Neural cell (in vitro differentiated cells): ENCODE measurements at regions not wholly inside any gene's neighbourhood (a gene's known extent, or its start where the extent isn't known, plus 50 kb on each side); places are given as distances from the start of the nearest gene placed in this dataset.
"Not testable (repeated sequence)": the region's sequence is repeated elsewhere in the genome, so short reads cannot be mapped to it uniquely, and the experiment has no call there.

ENCODE experiments used
- EP300 ChIP-seq: fragments of 450-650 bp; conservative IDR thresholded peaks from 2 replicates; pipeline ENCODE4 v1.6.1; 2014; ENCODE audit warnings: antibody characterized with exemption, mild to moderate bottlenecking, moderate library complexity; ENCODE audit not compliant: poor library complexity, severe bottlenecking
- EZH2 ChIP-seq: fragments of 200-600, 300-800 bp; shearing (Covaris generic), sonication (generic); IDR thresholded peaks from 2 replicates; pipeline ENCODE4 v1.6.1; 2014; ENCODE audit warnings: antibody characterized with exemption, low read length, borderline replicate concordance, mild to moderate bottlenecking; ENCODE audit not compliant: insufficient read depth, poor library complexity, severe bottlenecking
- POLR2AphosphoS5 ChIP-seq: IDR thresholded peaks from 2 replicates; pipeline ENCODE4 v1.6.1; 2012
- SMC3 ChIP-seq: fragments of 450-650 bp; conservative IDR thresholded peaks from 2 replicates; pipeline ENCODE4 v1.6.1; 2014; ENCODE audit warnings: antibody characterized with exemption, mild to moderate bottlenecking, moderate library complexity; ENCODE audit not compliant: poor library complexity
- TF ChIP-seq, protein P1 (sequence below): fragments of 450-650 bp; IDR thresholded peaks from 2 replicates; pipeline ENCODE4 v1.5.1; 2014; ENCODE audit warnings: antibody characterized with exemption, mild to moderate bottlenecking, moderate library complexity; ENCODE audit not compliant: poor library complexity, severe bottlenecking
- TF ChIP-seq, protein P2 (sequence below): IDR thresholded peaks from 2 replicates; pipeline ENCODE4 v1.6.1; 2012; ENCODE audit warnings: borderline replicate concordance

DNA sequence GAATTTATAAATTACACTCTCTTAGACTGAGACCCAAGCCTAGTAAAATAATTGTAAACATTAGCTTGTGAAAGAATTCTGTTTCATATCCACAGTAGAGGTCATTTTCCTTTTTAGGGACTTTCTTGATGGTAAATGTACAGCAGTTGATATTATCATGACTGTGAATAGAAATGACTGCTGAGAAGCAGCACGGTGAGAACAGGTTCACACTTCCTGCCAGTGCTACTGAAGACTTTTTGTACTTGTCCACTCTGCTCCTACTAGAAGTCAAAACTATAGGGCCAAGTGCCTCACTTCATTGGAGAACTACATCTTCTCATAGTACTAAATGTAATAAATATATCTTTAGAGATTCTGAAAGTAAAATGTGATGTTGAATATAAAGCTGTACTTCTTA, 63.3 kb upstream of the C12orf71 start:
- TF ChIP-seq, protein P1, sequence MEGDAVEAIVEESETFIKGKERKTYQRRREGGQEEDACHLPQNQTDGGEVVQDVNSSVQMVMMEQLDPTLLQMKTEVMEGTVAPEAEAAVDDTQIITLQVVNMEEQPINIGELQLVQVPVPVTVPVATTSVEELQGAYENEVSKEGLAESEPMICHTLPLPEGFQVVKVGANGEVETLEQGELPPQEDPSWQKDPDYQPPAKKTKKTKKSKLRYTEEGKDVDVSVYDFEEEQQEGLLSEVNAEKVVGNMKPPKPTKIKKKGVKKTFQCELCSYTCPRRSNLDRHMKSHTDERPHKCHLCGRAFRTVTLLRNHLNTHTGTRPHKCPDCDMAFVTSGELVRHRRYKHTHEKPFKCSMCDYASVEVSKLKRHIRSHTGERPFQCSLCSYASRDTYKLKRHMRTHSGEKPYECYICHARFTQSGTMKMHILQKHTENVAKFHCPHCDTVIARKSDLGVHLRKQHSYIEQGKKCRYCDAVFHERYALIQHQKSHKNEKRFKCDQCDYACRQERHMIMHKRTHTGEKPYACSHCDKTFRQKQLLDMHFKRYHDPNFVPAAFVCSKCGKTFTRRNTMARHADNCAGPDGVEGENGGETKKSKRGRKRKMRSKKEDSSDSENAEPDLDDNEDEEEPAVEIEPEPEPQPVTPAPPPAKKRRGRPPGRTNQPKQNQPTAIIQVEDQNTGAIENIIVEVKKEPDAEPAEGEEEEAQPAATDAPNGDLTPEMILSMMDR: not testable (repeated sequence)
- TF ChIP-seq POLR2AphosphoS5, EP300, EZH2, SMC3: not testable (repeated sequence)
- TF ChIP-seq, protein P2, sequence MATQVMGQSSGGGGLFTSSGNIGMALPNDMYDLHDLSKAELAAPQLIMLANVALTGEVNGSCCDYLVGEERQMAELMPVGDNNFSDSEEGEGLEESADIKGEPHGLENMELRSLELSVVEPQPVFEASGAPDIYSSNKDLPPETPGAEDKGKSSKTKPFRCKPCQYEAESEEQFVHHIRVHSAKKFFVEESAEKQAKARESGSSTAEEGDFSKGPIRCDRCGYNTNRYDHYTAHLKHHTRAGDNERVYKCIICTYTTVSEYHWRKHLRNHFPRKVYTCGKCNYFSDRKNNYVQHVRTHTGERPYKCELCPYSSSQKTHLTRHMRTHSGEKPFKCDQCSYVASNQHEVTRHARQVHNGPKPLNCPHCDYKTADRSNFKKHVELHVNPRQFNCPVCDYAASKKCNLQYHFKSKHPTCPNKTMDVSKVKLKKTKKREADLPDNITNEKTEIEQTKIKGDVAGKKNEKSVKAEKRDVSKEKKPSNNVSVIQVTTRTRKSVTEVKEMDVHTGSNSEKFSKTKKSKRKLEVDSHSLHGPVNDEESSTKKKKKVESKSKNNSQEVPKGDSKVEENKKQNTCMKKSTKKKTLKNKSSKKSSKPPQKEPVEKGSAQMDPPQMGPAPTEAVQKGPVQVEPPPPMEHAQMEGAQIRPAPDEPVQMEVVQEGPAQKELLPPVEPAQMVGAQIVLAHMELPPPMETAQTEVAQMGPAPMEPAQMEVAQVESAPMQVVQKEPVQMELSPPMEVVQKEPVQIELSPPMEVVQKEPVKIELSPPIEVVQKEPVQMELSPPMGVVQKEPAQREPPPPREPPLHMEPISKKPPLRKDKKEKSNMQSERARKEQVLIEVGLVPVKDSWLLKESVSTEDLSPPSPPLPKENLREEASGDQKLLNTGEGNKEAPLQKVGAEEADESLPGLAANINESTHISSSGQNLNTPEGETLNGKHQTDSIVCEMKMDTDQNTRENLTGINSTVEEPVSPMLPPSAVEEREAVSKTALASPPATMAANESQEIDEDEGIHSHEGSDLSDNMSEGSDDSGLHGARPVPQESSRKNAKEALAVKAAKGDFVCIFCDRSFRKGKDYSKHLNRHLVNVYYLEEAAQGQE: not testable (repeated sequence)
